22Rv1 (cell line): ENCODE measurements at regions not wholly inside any gene's neighbourhood (a gene's known extent, or its start where the extent isn't known, plus 50 kb on each side); places are given as distances from the start of the nearest gene placed in this dataset.

Source experiments
- CTCF ChIP-seq: fragments of 450-650 bp; IDR thresholded peaks from 2 replicates; pipeline ENCODE4 v1.5.1; 2017; ENCODE audit warnings: mild to moderate bottlenecking
- ZFX ChIP-seq: fragments of 450-650 bp; IDR thresholded peaks from 2 replicates; pipeline ENCODE4 v1.6.1; 2017; ENCODE audit warnings: antibody characterized with exemption, borderline replicate concordance

- TF ChIP-seq CTCF (no peak), ZFX (no peak)
Observed at GRCh38 chr2:129074298-129074920, 755.7 kb upstream of the HS6ST1 start.
